GM12891 (cell line): ENCODE measurements at regions not wholly inside any gene's neighbourhood (a gene's known extent, or its start where the extent isn't known, plus 50 kb on each side); places are given as distances from the start of the nearest gene placed in this dataset.
"Not testable (repeated sequence)": the region's sequence is repeated elsewhere in the genome, so short reads cannot be mapped to it uniquely, and the experiment has no call there.

Experiments
- DNase-seq: peaks from one replicate; pipeline ENCODE4 v3.0.0; 2011; ENCODE audit warnings: low spot score; ENCODE audit not compliant: insufficient read length
- FAIRE-seq: peaks from 2 replicates; lab custom pipeline; 2011; peaks lifted over from hg19 to GRCh38; lab: Jason Lieb, UNC

DNA sequence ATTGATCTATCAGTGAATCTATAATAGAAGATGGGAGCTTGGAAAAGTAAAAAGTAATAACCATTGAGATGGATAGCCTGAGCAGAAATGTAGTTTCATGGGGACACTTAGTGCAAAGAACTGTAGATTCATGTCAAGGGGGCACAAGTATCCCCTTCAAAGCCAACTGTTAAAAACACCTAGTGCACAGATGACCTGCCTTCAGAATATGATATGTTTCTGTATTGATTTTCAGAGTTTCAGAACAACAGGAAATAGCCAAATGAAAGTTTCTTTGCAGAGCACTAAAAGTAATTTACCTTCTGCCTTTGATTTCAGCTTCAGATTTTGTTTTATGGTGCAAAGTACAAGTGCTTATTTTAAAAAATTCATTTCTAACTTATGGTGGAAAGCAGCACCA is 169.9 kb downstream of the SPDYE17 start:
- not testable (repeated sequence) for DNase-seq
- peak; percentile 68 for FAIRE-seq

GRCh38 chr7:76859933-76860332 is 172.2 kb downstream of the SPDYE17 start:
- FAIRE-seq, result peak; percentile 87
- DNase-seq, result not testable (repeated sequence)

- peak; percentile 35 for FAIRE-seq
Measured at GRCh38 chr7:76854631-76855030, 177.5 kb downstream of the SPDYE17 start.

DNA sequence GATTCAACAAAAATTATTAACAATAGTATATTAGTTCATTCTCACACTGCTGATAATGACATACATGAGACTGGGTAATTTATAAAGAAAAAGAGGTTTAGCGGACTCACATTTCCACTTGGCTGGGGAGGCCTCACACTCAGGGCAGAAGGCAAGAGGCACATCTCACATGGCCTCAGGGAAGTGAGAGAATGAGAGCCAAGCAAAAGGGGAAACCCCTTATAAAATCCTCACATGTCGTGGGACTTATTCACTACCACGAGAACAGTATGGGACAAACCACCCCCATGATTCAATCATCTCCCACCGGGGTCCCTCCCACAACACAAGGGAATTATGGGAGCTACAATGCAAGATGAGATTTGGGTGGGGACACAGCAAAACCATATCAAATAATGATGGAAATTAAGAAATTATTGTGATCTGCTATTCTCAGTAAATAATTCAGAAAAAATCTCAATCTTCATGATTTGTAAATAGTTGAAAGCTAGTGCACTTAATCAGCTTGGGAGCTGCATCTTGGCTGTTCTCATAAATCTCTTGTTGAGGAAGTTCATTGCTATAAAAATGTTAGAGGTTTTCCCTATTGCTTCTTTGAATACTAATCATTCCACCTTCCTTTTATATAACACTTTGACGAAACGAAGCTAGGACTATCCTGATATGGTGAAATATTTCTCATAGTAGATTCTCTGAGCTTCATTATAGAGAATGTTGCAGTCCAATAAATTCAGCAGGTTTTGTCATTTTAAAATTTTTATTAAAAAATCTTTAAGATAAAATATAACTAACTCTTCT is 179.2 kb downstream of the SPDYE17 start:
- DNase-seq, FAIRE-seq: not testable (repeated sequence)

More at GRCh38 chr7:76854631-76855030, 177.5 kb downstream of the SPDYE17 start:
- DNase-seq, result not testable (repeated sequence)

- not testable (repeated sequence) for DNase-seq
- peak; percentile 47 for FAIRE-seq
Measured at GRCh38 chr7:76852362-76852761, 179.8 kb downstream of the SPDYE17 start.

DNA sequence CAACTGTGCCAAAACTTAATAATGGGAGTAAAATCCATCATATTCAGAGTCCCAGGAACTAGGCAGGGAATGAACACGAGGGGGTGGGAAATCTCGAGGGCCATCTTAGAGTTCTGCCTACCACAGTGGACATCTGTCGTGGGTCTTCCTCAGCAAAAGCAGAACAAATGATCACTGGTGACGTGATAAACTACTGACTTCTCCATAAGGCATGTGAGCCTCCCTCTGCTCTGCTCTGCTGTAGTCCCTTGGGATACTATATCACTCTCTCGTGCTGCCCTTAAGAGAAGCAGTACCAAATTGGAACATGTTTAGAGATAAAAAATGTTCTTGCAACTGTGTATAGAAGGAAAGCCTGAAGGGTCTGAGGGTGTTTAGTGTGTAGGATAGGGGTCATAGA is 180.5 kb downstream of the SPDYE17 start:
- DNase-seq, FAIRE-seq: not testable (repeated sequence)

GRCh38 chr7:76849887-76850563 is 182.1 kb downstream of the SPDYE17 start:
- peak; percentile 38 for FAIRE-seq
- DNase-seq, result not testable (repeated sequence)

DNA sequence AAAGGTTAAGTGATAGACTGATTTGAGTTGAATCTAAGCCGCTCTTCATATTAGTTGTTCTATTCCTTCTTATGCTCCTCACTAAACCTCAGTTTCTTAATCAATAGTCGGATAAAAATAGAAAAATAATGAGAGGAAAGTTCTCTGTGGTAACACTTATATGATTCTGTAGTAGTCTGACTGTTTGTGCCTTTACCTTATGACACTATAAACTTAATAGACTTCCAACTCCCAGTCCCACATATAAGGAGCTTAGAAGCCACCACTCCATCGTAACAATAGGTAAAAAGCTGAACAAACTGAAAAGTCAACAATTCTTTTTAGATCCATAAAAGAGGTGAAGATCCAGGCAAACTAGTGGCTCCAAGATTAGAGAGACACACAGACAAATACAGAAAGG is 192.3 kb downstream of the SPDYE17 start:
- not testable (repeated sequence) for DNase-seq, FAIRE-seq

GRCh38 chr7:76839214-76839613 is 192.9 kb downstream of the SPDYE17 start:
- DNase-seq, result not testable (repeated sequence)
- FAIRE-seq, result peak; percentile 55

GRCh38 chr7:76838357-76838756 is 193.8 kb downstream of the SPDYE17 start:
- not testable (repeated sequence) for DNase-seq, FAIRE-seq

GRCh38 chr7:76829233-76829632 is 202.2 kb upstream of the POMZP3 start:
- not testable (repeated sequence) for DNase-seq, FAIRE-seq

GRCh38 chr7:76826181-76826580 is 199.1 kb upstream of the POMZP3 start:
- not testable (repeated sequence) for DNase-seq, FAIRE-seq

- DNase-seq, result not testable (repeated sequence)
- FAIRE-seq, result peak; percentile 54
Measured at GRCh38 chr7:76809856-76810255, 182.8 kb upstream of the POMZP3 start.

DNA sequence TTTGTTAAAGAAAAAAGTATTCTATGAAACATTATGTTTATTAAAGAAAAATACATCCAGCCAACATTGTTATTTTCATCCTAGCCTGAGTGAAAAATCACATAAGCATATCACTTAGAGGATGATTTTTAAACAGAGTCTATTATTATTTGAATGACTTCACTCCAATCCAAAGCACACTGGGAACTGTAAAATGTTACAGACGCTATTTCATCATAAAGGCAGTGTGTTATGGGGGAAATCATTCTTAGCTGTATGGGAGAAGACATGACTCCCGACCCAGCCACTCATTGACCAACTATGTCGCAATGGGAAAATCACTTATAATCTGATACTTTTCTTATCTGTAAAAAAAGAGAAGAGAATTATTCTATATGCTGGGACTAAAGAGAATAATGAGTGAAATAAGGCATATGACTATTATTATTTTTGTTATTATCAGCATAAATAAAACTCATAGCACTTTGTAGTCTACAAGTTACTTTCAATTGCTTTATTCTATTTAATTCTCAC is 180.6 kb upstream of the POMZP3 start:
- not testable (repeated sequence) for FAIRE-seq, DNase-seq

DNA sequence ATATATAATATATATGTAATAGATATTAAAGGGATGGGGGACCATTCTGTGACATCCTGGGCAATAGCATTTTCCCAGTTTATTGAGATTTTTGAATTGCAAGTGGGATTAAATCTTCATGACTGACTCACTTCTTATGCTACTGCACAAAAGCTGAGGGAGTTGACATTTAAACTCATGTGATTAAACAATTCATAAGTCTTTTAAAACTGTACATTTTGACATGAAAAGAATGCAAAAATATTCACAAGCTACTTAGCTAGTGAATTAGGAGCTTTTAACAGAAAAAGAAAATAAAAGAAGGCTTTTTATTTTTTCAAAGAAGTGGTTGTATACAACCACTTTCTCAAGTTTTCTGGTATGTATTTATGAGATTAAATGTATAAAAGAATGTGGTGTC is 179.4 kb upstream of the POMZP3 start:
- not testable (repeated sequence) for FAIRE-seq, DNase-seq

- peak; percentile 40 for FAIRE-seq
- not testable (repeated sequence) for DNase-seq
Measured at GRCh38 chr7:76806010-76806409, 178.9 kb upstream of the POMZP3 start.

GRCh38 chr7:76805262-76805661 is 178.2 kb upstream of the POMZP3 start:
- not testable (repeated sequence) for FAIRE-seq, DNase-seq

DNA sequence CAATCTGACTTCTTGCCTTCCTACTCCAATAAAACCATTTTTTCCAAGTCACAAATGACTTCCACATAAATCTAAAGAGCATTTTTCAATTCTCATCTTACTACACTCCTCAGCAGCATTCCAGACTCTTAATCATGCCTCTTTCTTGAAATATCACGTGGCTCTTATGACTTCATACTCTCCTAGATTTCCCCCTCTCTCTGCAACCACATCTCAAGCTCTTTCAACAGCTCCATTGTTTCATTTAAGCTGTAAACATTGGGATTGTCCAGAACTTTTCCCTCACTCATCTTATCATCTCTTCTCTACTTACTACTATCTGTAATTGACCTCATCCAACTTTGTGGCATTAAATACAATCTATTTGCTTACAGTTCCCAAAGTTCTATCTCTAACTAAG is 170.6 kb upstream of the POMZP3 start:
- DNase-seq, result not testable (repeated sequence)
- peak; percentile 45 for FAIRE-seq

DNA sequence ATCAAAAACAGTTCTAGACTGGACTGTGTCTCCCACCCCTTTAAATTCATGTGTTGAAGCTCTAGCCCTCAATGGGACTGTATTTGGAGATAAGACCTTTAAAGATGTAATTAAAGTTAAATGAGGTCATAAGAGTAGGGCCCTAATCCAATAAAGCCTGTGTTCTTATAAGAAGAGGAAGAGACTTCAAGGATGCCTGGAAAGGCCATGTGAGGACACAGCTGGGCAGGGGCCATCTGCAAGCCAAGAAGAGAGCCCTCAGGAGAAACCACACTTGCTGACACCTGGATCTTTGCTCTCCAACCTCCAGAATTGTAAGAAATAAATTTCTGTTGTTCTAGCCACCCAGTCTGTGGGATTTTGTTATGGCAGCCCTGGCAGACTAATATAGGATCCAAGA is 153.6 kb upstream of the POMZP3 start:
- FAIRE-seq, DNase-seq: not testable (repeated sequence)

DNA sequence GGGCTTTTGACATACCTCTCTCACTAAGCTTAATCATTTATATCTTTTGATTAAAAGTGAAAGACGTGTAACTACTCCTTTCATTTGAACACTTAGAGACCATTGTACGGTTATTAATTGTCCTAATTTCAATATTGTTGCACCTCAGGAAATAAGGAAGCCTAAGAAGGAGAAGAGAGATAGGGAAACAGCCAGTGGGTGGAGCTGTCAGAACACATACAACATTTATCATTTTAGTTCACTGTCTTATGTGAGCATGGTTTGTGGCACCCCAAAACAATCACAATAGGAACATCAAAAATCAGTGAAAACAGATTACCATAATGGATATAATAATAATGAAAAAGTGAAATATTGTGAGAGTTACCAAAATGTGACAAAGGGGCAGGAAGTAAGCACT is 147.2 kb upstream of the POMZP3 start:
- DNase-seq, result not testable (repeated sequence)
- FAIRE-seq, result peak; percentile 66
